GM18520 (cell line): ENCODE measurements at regions not wholly inside any gene's neighbourhood (a gene's known extent, or its start where the extent isn't known, plus 50 kb on each side); places are given as distances from the start of the nearest gene placed in this dataset.
"Not testable (repeated sequence)": the region's sequence is repeated elsewhere in the genome, so short reads cannot be mapped to it uniquely, and the experiment has no call there.

ENCODE experiments used
- ATAC-seq: cut with Tn5 transposase; IDR thresholded peaks from one replicate; pipeline ENCODE4 v1.9.1; 2021; ENCODE audit not compliant: unreplicated experiment

DNA sequence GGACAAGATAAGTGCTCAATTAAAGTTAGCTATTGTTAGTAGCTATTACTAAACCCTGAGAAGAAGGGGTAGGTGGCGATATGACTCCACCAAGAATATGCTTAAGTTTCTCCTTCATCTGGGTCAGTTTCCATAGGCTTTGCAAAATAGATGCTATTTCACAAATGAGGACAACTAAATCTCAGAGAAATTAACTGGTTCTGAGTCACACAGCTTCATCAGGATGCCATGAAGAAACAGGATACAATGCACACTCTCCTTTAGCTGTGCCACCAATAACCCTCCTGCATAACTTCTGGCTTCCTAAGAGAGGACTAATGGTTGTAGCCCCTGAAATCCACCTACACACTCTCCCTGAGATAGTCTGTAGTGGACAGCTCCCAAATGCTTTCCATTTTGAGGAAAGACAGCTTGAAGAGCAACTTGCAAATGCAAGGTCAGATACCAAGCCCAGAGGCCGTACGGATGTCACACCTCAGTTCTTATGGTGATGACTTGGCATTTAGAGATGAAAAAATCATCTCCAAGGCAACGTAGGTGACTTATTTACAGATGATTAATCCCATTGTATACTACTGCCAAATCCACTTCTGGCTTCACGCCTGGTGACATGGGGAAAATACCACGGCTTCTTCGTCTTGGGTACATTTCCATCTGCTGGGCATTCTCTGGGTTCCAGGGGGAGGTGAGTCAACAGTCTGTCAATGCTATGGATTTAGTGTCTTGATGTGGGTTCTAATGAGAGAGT, 251.4 kb upstream of the IL12B start:
- no peak for ATAC-seq

DNA sequence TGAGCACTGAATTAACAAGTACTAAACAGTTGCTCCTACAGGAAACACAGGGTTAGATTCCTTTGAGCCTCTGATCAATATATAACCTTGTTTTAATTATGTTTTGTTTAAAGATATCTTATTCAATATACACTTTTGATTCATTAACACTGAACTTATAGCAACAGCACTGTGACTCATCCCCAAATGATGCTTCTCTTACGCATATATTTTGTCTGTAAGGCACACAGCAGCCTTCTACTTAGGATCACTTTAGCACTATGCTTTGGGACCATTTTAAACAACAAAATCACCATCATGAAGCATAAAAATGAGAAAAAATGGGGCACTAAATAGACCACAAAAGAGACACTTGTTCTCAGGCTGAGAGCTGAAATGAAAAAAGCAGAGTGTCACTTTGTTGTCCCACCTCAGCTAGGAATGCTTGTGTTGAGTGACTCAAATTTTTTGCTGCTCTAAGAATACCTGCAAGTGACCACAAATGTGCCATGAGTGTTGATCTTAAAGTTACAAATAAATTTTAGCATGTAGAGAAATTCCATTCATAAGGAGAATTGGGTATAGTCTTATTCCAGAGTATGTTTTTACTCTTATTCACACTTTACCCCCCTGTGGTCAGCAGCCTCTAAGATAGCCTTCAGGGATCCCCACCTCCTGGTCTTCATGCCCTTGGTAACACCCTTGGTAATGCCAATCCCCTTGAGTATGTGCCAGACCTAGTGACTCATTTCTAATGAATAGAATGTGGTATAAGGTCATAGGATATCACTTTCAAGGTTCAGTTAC, 252.7 kb upstream of the IL12B start:
- ATAC-seq = no peak

DNA sequence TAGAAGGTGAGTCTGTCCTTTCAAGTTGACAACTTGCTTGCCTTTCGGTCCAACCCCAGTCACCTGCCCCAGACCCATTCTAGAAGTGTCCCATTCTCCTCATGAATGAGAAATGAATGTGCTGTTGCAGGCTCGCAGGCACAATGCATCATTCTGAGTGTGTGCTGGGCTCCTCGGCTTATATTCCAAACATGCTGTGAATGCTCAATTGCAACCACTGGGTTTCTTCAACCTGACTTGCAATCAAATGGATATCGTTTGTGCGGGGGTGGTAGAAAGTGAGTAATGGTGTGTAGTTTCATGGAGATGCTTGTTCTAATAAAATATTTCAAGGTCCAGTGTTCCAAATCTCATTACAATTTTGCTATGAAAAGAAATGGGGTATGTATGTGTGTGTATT, 256.6 kb upstream of the IL12B start:
- no peak for ATAC-seq

DNA sequence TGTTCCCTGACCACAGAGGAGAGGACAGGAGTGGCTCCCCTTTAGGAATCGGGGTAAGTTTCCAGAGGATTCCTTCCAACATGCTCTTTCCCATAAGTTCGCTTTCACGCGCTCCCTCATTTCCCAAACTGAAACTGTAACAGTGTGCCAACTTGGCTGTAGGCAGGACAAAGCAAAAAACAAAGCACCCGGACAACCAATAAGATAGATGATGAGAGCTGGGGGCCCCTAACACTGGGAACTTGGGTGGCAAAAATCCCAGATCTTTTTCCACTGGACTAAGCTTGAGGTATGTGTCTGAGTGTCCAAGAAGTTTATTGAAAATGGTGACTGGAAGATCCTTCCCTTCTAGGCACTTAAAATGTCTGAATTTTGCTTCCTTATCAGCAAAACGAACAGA, 258.7 kb upstream of the IL12B start:
- no peak for ATAC-seq

DNA sequence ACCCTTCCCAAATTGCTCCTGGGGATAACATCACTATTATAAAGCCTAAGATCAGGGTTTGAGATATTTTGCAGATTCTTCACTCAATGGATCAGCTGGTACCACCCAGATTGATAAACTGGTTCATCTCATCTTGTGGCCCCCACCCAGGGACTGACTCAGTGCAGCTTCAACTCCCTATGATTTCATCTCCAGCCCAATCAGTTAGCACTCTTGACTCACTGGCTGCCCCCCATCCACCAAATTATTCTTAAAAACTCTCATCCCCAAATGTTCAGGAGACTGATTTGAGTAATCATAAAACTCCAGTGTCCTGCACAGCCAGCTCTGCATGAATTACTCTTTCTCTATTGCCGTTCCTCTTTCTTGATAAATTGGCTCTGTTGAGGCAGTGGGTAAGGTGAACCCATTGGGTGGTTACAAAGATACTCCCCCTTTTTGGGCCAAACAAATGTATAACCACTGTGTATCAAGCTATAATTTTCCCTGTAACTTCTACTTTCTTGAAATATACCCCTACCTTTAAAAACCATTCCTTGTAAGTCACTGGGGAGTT, 263.3 kb upstream of the IL12B start:
- no peak for ATAC-seq

DNA sequence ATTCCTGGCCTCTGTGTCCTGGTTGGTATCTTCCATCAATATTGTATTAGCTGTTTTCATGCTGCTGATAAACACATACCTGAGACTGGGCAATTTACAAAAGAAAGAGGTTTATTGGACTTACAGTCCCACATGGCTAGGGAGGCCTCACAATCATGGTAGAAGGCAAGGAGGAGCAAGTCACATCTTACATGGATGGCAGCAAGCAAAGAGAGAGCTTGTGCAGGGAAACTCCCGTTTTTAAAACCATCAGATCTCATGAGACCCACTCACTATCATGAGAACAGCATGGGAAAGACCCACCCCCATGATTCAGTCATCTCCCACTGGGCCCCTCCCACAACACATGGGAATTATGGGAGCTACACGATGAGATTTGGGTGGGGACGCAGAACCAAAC, 265.3 kb upstream of the IL12B start:
- not testable (repeated sequence) for ATAC-seq

DNA sequence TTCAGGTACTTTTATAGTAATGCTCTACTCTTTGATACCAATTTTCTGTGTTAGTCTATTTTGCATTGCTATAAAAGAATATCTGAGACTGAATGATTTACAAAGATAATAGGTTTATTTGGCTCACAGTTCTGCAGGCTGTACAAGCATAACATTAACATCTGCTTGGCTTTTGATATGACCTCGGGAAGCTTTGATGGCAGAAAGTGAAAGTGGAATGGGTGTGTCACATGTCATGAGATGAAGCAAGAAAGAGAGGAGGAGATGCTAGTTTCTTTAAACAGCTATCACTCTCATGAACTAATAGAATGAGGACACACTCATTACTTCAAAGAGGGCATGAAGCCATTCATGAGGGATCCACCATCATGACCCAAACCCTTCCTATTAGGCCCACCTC, 270.9 kb upstream of the IL12B start:
- no peak for ATAC-seq

DNA sequence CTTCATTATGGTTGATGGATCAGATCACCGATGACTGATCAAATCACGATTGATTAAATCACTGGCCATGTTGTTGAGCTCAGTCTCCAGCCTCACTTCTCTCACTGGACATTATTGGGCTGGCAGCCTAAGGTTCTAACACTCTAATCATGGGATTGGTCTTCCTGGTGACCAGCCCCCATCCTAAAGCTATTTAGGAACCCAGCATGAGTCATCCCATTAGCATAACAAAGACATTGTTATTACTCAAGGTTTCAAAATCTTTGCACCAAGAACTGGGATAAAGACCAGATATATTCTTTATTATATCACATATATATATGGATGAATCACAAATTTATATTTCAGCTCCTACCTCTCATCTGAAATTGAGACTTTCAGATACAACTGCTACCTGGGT, 272.1 kb upstream of the IL12B start:
- ATAC-seq = no peak

DNA sequence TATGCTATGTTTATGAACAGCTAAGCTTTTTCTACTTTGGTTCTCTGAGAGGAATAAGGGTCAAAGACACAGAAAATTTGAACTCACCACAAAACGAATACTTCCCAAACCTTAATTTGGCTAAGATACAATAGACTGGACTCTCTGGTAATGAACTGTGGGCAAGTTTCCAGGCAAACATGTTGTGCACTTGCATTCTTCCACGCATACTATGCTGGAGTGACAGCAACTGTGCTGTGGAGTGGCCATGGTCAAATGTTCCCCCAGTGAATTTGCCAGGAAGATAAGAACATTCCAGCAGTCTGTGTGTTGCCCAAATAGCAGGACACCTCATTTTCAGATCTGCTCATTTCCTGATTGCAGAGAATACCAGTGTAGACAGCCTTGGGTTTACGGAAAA, 275.3 kb upstream of the IL12B start:
- ATAC-seq = no peak

DNA sequence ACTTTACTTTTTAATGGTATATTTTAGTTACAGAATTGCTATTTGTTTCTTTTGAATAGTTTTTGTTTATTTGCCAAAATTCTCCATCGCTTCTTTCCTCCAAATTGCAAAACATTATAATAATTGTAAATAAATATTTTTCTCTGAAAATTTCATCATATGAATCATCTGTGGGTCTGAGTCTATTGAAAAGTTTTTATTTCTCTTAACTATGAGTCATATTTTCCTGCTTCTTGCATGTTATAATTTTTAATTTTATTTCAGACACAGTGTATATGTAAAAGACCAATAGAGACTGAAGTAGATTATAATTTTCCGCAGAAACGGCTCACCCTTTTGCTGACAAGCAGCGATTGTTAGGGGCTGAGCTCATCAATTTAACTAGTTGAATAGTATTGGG, 279.1 kb upstream of the IL12B start:
- ATAC-seq = no peak

DNA sequence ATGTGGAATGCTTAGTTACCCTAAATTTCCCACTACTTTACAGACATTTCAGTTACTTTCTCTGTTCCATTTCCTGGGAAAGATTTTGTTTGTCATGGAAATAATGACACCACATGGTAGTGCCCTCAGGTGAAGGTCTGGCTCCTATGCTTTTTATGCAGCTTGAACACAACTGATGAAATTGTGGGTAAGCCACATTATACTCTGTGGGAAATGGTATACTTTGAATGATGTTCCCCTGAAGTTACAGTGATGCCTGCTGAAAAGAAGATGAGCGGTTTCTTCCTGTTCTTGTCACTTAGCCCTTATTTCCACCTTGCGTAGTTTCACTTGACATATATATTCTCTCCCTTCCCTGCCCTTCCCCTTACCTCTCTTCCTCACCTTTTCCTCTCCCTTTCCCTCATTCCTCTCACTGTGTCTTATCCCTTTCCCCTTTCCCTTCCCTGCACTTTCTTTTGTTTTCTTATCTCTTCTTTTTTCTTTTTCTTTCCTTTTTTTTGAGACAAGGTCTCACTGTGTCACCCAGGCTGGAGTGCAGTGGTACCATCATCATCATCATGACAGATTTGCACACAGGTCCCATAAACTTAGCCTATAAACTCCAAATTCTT, 280.8 kb upstream of the IL12B start:
- ATAC-seq = no peak

DNA sequence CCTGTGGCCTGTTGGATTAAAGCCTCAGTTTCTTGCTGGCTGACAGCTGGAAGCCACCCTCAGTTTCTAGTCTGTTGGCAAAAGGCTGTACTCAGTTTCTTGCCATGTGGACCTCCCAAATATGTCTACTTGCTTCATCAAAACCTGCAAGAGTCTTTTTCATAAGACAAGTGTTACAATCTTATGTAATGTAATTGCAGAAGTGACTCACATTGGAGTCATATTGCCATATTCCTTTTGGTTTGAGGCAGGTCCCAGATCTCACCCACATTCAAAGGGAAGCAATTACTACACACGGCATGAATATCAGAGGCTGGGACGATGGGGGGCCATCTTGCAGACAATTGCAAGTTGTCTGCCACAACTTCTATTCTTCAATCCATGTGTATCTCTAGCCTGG, 286.7 kb upstream of the IL12B start:
- no peak for ATAC-seq

DNA sequence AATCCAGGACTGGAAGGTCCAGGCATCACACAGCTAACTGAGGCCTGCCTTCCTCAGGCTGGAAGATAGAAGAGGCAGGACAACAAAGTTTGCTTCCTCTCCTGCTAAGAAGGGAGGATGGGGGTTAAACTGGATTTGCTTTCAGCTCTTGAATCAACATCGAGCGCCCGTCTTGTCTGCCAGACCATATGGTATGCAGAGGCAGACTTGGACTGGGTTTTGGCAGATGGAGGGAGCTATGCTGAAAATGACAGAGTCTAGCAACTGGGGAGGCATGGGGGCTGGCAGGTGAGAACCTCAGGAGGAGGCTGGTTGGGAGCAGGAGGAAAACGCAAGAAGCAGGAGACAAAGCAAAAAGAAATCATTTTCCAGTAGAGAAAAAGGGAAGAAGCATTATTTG, 289.5 kb upstream of the IL12B start:
- ATAC-seq = no peak

DNA sequence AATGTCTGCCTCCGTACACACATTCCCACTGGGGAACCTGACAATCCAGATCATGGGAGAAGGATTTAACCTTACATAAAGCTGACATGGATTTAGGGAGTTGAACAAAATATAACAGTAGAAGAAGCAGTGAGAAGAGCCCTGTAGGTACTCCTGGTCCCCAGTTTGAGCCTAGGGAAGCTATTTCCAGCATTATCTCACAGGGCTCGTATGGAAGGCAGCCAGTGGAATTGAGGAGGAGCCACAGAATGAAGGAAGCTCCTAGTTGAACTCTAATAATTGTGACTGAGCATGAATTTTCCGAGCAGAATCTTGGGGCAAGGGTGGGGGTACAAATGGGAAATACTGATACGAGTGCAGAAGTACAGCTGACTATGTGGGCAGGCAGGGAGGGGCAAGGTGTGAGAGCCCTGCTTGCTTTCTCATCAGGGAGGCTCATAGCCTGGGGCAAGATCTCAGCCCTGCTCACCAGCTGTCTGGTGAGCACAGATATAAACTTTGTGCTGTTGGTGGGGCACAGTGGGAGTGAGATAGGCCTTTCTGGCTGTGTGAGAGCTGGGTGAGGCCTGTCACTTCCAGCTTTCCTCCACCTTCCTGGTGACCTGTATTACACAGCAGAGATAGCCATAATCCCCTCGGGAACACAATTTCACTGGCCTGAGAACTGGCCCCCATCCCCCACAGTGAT, 290.7 kb upstream of the IL12B start:
- ATAC-seq = no peak

DNA sequence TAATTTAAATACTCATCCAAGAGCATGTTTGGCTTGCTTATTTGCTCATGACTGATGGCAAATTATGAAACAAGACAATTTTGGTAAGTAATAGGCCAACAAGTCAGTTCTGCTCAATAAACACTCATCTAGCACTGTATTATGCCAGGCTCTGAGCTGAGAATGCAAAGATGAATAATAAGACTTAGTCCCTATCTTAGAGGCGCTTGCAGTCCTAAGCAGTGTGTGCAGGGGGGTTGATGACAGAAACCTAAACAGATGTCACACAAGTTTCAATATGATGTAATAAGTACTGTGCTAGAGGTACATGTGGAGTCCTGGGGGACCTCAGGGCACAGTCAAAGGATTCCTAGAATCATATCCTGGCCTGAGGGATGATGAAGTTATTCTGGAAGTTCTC, 287.6 kb upstream of the ADRA1B start:
- ATAC-seq = no peak

DNA sequence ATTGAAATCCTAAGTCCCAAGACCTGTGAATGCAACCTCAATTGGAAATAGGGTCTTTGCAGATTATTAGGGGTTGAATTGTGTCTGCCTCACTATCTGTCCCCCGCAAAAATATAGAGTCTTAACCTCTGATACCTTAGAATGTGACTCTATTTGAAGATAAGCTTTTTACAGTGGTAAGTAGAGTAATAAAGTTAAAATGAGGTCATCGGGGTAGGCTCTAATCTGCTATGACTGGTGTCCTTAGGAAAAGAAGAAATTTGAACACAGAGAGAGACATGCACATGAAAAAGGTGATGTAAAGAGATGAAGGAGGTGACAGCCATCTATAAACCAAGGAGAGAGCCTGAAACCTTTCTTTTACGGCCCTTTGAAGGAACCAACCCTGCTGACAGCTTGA, 287.1 kb upstream of the ADRA1B start:
- ATAC-seq = no peak

DNA sequence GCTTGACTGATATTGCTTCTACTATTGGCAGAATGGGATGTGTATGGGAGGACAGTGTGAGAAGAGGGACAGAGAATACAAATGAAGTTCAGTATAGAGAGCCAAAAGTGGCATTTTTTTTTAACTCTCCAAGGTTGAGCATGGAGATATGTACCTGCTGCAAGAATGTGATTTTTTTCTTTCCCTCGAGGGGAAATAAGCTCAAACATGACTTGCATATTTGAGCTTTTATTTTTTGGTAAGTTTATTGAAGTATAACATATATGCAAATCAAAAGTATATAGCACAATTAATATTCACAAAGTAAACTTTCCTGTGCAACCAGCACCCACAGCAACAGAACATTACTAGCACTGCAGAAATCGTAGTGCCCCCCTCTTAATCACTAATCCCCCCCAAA, 285.7 kb upstream of the ADRA1B start:
- no peak for ATAC-seq

DNA sequence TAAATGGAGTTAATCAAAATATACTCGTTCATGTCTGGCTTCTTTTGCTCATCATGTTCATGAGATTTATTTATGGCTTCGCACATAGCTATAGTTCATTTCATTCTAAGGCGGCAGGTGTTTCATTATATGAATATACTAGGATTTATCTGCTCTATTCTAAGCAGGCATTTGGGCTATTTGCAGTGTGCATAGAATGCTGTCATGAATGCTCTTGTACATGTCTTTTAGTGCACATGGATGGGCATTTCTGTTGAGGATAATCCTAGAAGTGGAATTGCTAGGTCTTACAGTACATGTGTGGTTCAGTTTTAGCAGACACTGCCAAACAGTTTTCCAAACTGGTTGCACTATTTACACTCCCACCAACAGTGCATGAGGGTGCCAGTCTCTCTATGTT, 285.3 kb upstream of the ADRA1B start:
- ATAC-seq = no peak

DNA sequence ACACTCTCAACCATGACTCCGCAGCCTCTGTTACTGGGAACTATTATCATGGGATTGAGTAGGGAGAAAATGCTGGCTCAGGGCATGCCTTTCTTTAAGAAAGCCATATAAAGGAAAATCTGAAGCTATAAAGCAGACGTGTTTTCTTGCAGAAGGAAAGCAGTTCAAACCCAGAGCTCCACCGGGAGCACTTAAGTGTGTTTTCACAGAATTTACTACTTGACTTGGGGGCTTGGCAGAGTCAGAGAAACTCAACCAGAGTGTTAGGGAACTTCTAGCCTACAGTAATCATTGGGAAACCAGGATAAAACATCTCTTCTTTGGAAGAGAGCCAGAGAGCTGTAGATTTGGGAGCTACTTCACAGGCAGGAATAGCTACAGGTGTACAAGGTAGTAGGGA, 283.4 kb upstream of the ADRA1B start:
- ATAC-seq = no peak

DNA sequence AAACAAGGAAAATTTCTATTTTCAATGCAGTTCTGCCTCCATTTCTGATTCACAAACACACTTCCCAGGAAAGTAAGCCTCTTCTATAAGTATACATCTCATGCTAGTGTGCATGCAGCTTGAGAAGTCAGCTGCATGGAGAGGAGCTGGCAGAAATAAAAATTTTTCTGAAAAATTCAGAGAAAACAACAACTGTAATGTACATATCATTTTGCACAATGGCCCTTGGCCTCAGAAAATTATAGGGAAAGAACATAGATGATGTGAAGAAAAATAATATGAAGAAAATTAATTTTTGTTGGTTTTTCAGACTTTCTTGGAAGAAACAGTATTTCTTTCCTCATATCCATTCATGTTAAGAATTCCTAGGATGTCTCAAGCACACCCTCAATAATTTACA, 277.8 kb upstream of the ADRA1B start:
- no peak for ATAC-seq

DNA sequence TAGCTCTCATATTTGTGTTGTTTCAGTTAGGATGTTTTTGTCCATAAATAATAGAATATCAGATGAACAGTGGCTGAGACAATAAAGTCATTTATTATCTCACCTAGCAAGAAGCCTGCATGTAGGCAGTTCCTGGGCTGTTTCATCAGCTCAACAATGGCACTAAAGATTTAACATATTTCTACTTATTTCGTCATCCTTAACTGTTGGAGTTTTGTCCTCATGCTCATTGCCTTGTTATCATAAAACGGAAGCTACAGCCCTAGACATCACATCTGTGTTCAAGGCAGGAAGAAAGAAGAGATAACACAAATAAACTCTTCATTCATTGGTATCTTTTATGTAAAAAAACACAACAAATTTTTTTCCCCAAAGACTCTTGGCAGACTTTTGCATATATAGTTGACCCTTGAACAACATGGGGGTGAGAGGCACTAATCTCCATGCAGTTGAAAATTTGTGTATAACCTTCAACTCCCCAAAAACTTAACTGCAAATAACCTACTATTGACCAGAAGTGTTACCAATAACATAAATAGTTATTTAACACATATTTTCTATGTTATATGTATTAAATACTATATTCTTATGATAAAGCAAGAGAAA, 277.2 kb upstream of the ADRA1B start:
- ATAC-seq = no peak
